Stimulated activated CD4-positive, alpha-beta T cell treated with anti-CD3 and anti-CD28 coated beads, Interleukin-15, amount 100 ng/mL, for 48 hours (primary cell): ENCODE measurements at regions not wholly inside any gene's neighbourhood (a gene's known extent, or its start where the extent isn't known, plus 50 kb on each side); places are given as distances from the start of the nearest gene placed in this dataset.
"Not testable (repeated sequence)": the region's sequence is repeated elsewhere in the genome, so short reads cannot be mapped to it uniquely, and the experiment has no call there.

Experiments
- DNase-seq, 2 donors: peaks; one replicate each; pipeline ENCODE4 v3.0.0-alpha.2; 2020; ENCODE audit warnings: low read depth in 2 of 2

DNA sequence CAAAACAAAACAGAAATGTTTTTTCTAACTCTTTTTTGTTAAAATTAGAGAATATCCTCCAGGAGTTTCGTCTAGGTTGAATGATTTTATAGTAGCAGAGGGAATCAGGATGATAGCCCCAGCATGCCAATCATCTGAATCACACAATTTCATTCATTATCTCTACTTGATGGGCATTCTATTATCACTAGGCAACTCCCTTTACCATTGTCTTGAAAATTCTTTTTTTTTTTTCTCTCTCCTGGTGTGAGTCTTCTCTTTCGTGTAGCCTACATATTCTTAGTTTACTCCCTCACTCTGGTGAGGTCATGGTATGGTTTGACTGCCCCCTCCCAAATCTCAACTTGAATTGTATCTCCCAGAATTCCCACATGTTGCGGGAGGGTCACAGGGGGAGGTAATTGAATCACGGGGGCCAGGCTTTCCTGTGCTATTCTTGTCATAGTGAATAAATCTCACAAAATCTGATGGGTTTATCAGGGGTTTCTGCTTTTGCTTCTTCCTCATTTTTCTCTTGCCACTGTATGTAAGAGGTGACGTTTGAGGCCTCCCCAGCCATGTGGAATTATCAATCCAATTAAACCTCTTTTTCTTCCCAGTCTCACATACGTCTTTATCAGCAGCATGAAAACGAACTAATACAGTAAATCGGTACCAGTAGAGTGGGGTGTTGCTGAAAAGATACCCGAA is 105.0 kb downstream of the OTUD1 start:
- DNase-seq, result no peak

DNA sequence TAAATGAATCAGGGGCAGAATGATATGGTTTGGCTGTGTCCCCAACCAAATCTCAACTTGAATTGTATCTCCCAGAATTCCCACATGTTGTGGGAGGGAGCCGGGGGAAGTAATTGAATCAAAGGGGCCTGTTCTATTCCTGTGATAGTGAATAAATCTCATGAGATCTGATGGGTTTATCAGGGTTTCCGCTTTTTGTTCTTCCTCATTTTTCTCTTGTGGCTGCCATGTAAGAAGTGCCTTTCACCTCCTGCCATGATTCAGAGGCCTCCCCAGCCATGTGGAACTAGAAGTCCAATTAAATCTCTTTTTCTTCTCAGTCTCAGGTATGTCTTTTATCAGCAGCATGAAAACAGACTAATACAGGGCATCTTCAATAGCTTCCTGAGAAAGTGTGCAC is 107.0 kb downstream of the OTUD1 start:
- DNase-seq, result not testable (repeated sequence)

DNA sequence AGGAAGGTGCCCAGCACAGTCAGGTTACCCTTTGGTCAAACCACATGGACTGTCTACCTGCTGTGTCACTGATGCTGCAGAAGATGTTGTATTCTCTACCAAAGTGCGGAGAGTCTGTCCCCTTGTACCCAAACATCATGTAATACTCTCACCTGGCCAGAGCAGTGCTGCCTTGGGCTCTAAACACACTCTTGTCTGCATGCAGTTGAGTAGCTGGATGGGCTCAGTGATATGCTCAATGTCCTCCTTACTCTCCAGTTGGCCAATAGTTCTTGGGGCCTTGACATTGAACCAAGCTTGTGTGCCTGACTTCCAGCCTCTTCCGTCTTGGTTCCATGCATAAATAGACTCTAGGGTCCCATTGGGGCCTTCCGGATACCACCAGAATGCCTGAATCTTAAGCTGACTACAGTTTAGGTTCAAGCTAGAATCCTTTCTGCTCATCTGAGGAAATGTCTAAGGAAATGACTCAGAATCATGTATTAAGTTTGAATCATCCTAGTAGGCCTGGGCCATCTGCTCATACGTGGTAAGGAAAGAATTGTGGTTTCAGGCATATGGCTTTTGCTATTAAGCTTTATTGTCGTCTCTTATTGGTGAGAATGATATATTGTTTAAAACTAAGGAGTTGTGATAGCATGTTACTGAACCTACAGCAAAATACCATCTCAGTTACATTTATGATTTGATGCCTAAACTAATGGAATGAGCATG is 118.0 kb downstream of the OTUD1 start:
- no peak for DNase-seq

DNA sequence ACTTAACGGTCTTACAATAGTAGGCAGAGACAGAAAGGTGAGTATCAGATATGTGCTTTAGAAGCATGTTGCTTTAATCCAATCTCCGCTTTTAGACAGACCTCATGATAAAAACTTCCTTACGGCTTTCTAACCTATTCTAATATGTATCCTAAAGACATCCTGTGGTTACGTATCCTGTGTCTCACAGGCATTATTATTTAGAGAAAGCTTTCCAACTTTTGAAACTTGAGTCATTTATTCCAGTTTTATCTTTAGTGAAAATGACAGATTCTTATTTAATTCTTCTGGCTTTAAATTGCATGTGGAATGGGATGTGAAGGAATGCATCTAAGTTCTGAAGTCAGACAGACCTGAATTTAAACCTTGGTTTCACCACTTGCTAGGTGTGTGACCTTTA is 118.9 kb downstream of the OTUD1 start:
- DNase-seq, result no peak

- DNase-seq, result no peak
These were observed 119.5 kb downstream of the OTUD1 start for GRCh38 chr10:23558361-23558799.

- no peak for DNase-seq
These were observed 130.1 kb downstream of the OTUD1 start for GRCh38 chr10:23568996-23569395.

- DNase-seq, result no peak
These were observed 133.0 kb downstream of the OTUD1 start for GRCh38 chr10:23571884-23572283.

GRCh38 chr10:23581906-23582450 is 143.1 kb downstream of the OTUD1 start:
- DNase-seq, result no peak

GRCh38 chr10:23584396-23584795 is 145.5 kb downstream of the OTUD1 start:
- DNase-seq, result no peak

- no peak for DNase-seq
These were observed 146.3 kb downstream of the OTUD1 start for GRCh38 chr10:23585186-23585585.

GRCh38 chr10:23585666-23586065 is 146.8 kb downstream of the OTUD1 start:
- no peak for DNase-seq

DNA sequence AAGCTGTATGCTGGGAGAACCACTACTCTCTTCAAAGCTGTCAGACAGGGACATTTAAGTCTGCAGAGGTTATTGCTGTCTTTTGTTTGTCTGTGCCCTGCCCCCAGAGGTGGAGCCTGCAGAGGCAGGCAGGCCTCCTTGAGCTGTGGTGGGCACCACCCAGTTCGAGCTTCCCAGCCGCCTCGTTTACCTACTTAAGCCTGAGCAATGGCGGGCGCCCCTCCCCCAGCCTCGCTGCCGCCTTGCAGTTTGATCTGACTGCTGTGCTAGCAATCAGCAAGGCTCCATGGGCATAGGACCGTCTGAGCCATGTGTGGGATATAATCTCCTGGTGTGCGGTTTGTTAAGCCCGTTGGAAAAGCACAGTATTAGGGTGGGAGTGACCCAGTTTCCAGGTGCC is 156.4 kb downstream of the OTUD1 start:
- DNase-seq, result not testable (repeated sequence)

- no peak for DNase-seq
These were observed 165.7 kb downstream of the OTUD1 start for GRCh38 chr10:23604613-23605012.

DNA sequence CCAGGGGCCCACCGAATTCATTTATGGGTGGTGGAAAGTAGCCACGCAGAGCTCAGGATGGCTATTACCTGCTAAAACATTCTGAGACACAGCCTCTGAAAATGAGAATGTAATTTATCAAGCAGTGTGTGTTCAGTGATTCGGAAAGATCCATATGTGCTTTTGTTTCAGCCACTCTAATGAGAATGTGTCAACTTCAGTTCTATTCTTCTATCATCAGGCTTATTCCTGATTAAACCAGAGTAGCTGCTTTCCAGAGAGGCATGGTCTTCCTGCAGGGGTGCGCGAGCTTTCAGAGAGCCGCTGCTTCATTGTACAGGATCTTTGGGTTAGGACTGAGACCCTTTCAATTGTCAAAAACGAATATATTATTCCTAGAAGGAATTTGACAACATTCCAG is 167.6 kb downstream of the OTUD1 start:
- DNase-seq, result no peak

- DNase-seq, result no peak
These were observed 170.1 kb downstream of the OTUD1 start for GRCh38 chr10:23608926-23609325.

- no peak for DNase-seq
These were observed 171.9 kb downstream of the OTUD1 start for GRCh38 chr10:23610626-23611307.

DNA sequence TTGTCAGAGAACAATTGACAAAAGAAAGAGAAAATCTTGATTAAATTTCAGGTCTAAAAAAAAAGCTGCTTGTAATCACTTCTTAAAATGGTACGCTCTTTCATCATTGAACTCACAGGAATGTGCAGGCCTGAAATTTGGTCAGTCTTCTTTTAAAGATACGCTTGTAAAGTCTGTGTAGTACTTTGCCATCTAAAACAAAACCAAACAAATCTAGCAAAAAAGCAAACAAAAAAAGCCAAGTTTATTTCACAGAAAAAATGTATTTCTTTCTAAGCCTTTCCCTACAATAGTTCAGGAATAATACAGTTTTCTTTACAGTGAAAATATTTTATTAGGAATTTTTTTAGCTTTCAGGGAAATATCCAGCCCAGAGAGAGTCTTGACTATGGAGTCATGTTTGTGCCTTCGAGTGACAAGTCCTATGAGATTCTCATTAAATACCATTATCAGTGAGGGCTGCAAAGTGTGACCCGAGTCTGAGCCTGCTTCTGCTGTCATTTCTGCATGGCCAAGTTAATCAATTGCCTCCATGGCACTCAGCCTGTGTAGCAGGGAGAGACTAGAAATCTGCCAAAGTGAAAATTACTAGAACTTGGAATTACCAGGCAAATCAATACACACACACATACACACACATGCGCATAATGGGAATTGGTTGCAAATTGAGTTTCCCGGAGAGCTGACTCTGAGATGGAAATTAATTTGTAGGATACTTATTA is 172.6 kb downstream of the OTUD1 start:
- no peak for DNase-seq

- DNase-seq, result no peak
These were observed 175.0 kb downstream of the OTUD1 start for GRCh38 chr10:23613900-23614299.

DNA sequence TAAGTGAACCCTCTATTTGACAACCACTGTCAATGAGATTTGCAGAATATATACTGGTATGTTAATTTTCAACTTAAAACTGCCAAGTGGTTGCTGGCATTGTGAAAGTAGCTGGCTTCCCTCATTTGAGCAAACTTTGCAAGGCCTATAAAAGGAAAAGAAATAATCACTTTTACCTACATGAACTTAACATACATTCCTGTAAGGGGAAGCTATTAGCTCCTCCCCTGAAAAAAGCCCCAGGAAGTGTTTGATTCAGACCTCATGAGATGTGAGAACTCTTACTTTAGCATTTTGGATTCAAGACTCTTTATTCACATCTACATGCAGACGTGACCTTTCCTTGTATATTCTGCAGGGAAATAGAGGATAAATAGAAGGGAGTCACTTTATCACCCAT is 175.6 kb downstream of the OTUD1 start:
- DNase-seq, result no peak

- no peak for DNase-seq
These were observed 191.5 kb downstream of the OTUD1 start for GRCh38 chr10:23630376-23630775.

DNA sequence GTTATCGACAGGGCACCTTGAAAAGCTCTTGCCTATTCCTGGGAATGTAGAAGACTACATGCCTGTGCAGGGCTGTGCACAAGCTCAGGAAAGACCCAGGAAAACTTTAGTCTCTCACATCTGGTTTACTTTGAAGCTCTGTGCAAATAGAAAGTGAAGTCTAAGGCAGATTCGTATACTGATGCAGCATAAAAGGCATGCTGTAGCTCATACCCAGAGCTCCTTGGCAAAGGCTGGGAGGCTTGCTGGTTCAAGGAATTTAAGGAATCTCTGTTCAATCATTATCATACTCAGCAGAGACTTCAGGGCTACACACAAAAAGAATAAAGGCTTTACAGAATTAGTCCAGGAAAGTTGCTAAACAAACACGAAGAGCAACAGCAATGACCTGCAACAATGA is 192.0 kb downstream of the OTUD1 start:
- no peak for DNase-seq
